ENCODE measurements at regions not wholly inside any gene's neighbourhood (a gene's known extent, or its start where the extent isn't known, plus 50 kb on each side); places are given as distances from the start of the nearest gene placed in this dataset.

- WGBS, 2 donors: 53 to 60% methylated on average over 5 of the region's 5 CpGs
- no peak overlapping the region for H3K4me3 ChIP-seq (ENCODE audit: low read depth, poor library complexity, severe bottlenecking)
- no peak for DNase-seq (ENCODE audit: low spot score in 2 of 2)
Observed at GRCh38 chr1:172960454-172961208, 90.1 kb downstream of the TNFSF18 start.

GRCh38 chr1:172964864-172965263 lies 85.9 kb downstream of the TNFSF18 start:
- DNase-seq (ENCODE audit: low spot score in 2 of 2): no peak
- 87 to 98% methylated on average over 1 of the region's 1 CpG for WGBS, 2 donors
- TF ChIP-seq POLR2A (IDR thresholded peaks at IDR 0.05): no peak
- TF ChIP-seq CTCF (IDR thresholded peaks at IDR 0.05): no peak
- no peak overlapping the region for H3K4me3 ChIP-seq (ENCODE audit: low read depth, poor library complexity, severe bottlenecking)
- intact Hi-C loops (cut with DNase I; ENCODE audit: low total_unique reads): no loop called here

More at GRCh38 chr1:172960454-172961208, 90.1 kb downstream of the TNFSF18 start:
- TF ChIP-seq POLR2A (IDR thresholded peaks at IDR 0.05) (no peak), CTCF (IDR thresholded peaks at IDR 0.05) (no peak)
- intact Hi-C loops (cut with DNase I; ENCODE audit: low total_unique reads): no loop called here

- TF ChIP-seq POLR2A (IDR thresholded peaks at IDR 0.05) (no peak), CTCF (IDR thresholded peaks at IDR 0.05) (no peak)
- DNase-seq (ENCODE audit: low spot score in 2 of 2): no peak
- no peak overlapping the region for H3K4me3 ChIP-seq (ENCODE audit: low read depth, poor library complexity, severe bottlenecking)
- intact Hi-C loops (cut with DNase I; ENCODE audit: low total_unique reads): no loop called here
Observed at GRCh38 chr1:172966844-172967540, 83.7 kb downstream of the TNFSF18 start.

- intact Hi-C loops (cut with DNase I; ENCODE audit: low total_unique reads): no loop called here
- H3K4me3 ChIP-seq (ENCODE audit: low read depth, poor library complexity, severe bottlenecking): no peak overlapping the region
- no peak for DNase-seq (ENCODE audit: low spot score in 2 of 2)
- TF ChIP-seq POLR2A (IDR thresholded peaks at IDR 0.05): no peak
- TF ChIP-seq CTCF (IDR thresholded peaks at IDR 0.05): no peak
Observed at GRCh38 chr1:172967936-172968335, 82.8 kb downstream of the TNFSF18 start.

GRCh38 chr1:172969611-172970010 lies 81.1 kb downstream of the TNFSF18 start:
- TF ChIP-seq CTCF (IDR thresholded peaks at IDR 0.05): no peak
- no peak for TF ChIP-seq POLR2A (IDR thresholded peaks at IDR 0.05)
- DNase-seq (ENCODE audit: low spot score in 2 of 2): no peak
- no peak overlapping the region for H3K4me3 ChIP-seq (ENCODE audit: low read depth, poor library complexity, severe bottlenecking)
- intact Hi-C loops (cut with DNase I; ENCODE audit: low total_unique reads): no loop called here
